Mammary epithelial cell (primary cell): ENCODE measurements at regions not wholly inside any gene's neighbourhood (a gene's known extent, or its start where the extent isn't known, plus 50 kb on each side); places are given as distances from the start of the nearest gene placed in this dataset.

ENCODE experiments used
- CTCF ChIP-seq, 2 donors: IDR thresholded peaks in 1 of 2; conservative IDR thresholded peaks in 1 of 2; 2 replicates each; pipeline ENCODE4 v1.5.1; 2011 to 2012; ENCODE audit warnings: inconsistent platforms in 2 of 2, low read length in 2 of 2, mild to moderate bottlenecking in 2 of 2, control low read depth in 1 of 2, low read depth in 1 of 2; ENCODE audit not compliant: insufficient read depth in 1 of 2; ENCODE audit errors: extremely low read depth in 1 of 2
- EZH2 ChIP-seq: IDR thresholded peaks from 2 replicates; pipeline ENCODE4 v1.6.1; 2012; ENCODE audit warnings: low read length, inconsistent platforms, borderline replicate concordance

GRCh38 chr10:94205396-94205831 is 157.3 kb downstream of the NOC3L start:
- TF ChIP-seq CTCF (conservative IDR thresholded peaks at IDR 0.05 in 1 of 2, IDR thresholded peaks at IDR 0.05 in 1 of 2; ENCODE audit: extremely low read depth in 1 of 2, insufficient read depth in 1 of 2, low read depth in 1 of 2, low read length in 2 of 2) (no peak), EZH2 (no peak)
